Spleen (tissue), 11 donors: ENCODE measurements at regions not wholly inside any gene's neighbourhood (a gene's known extent, or its start where the extent isn't known, plus 50 kb on each side); places are given as distances from the start of the nearest gene placed in this dataset.
"Not testable (repeated sequence)": the region's sequence is repeated elsewhere in the genome, so short reads cannot be mapped to it uniquely, and the experiment has no call there.

Experiments used
- DNase-seq: peaks from one replicate; pipeline ENCODE4 v3.0.0-alpha.2; 2020
- H3K27ac ChIP-seq, 8 donors: fragments of 200-600 bp; sonication (generic) in 7 of 8; 1 replicate in 4 of 8; 2 replicates in 4 of 8; pipeline versions ENCODE4 v1.5.0 to v1.8.0; 2016 to 2021; ENCODE audit warnings: inconsistent platforms in 4 of 8, mild to moderate bottlenecking in 4 of 8, moderate library complexity in 1 of 8
- H3K27me3 ChIP-seq, 7 donors: fragments of 200-600 bp; sonication (generic) in 6 of 7; replicated peaks in 1 of 7; 1 replicate in 4 of 7; 2 replicates in 3 of 7; pipeline versions ENCODE4 v1.5.0 to v1.8.0; 2016 to 2021; ENCODE audit warnings: inconsistent platforms in 3 of 7, mild to moderate bottlenecking in 1 of 7
- H3K36me3 ChIP-seq, 6 donors: fragments of 200-600 bp; sonication (generic) in 5 of 6; 1 replicate in 4 of 6; 2 replicates in 2 of 6; pipeline versions ENCODE4 v1.5.0 to v1.8.0; 2016 to 2021; ENCODE audit warnings: inconsistent platforms in 2 of 6
- H3K4me1 ChIP-seq, 6 donors: fragments of 200-600 bp; sonication (generic) in 5 of 6; 1 replicate in 3 of 6; 2 replicates in 3 of 6; pipeline versions ENCODE4 v1.5.0 to v1.8.0; 2016 to 2021; ENCODE audit warnings: inconsistent platforms in 3 of 6
- H3K4me3 ChIP-seq, 8 donors: fragments of 200-600 bp; sonication (generic) in 7 of 8; 1 replicate in 4 of 8; 2 replicates in 4 of 8; pipeline versions ENCODE4 v1.5.0 to v1.8.0; 2016 to 2021; ENCODE audit warnings: inconsistent platforms in 4 of 8, mild to moderate bottlenecking in 4 of 8, moderate library complexity in 2 of 8
- H3K9me3 ChIP-seq, 8 donors: fragments of 200-600 bp; sonication (generic) in 7 of 8; 1 replicate in 4 of 8; 2 replicates in 4 of 8; pipeline versions ENCODE4 v1.5.0 to v1.8.0; 2016 to 2021; ENCODE audit warnings: inconsistent platforms in 4 of 8
- CTCF ChIP-seq, 11 experiments: fragments of 200-600 bp in 7 of 11; fragments of 450-650 bp in 4 of 11; sonication (generic) in 4 of 11; IDR thresholded peaks in 8 of 11; conservative IDR thresholded peaks in 3 of 11; 1 replicate in 7 of 11; 2 replicates in 4 of 11; pipeline versions ENCODE4 v1.4.0 to v1.8.0; 2016 to 2021; ENCODE audit warnings: antibody characterized with exemption in 11 of 11, inconsistent platforms in 4 of 11, mild to moderate bottlenecking in 1 of 11
- POLR2A ChIP-seq, 3 donors: fragments of 450-650 bp; IDR thresholded peaks; one replicate each; pipeline ENCODE4 v1.5.1; 2017; ENCODE audit warnings: antibody characterized with exemption in 3 of 3, mild to moderate bottlenecking in 1 of 3
- POLR2AphosphoS5 ChIP-seq, 3 donors: sonication (generic); formaldehyde crosslinking; IDR thresholded peaks; one replicate each; pipeline ENCODE4 v1.5.1; 2017; ENCODE audit warnings: antibody characterized with exemption in 3 of 3
- WGBS, 5 donors: extraction: QIAGEN DNeasy Blood & Tissue Kit in 3 of 5; methylation state at CpG; one replicate each; pipeline versions ENCODE4 v1.1.5 to v1.1.7; 2013 to 2018; 5-methylcytosine and 5-hydroxymethylcytosine counted together
- intact Hi-C: fragments of 100-400 bp; cut with DNase I; formaldehyde crosslinking; loops from one replicate; pipeline ENCODE4 v1.15.0; 2023; ENCODE audit warnings: low total_unique reads
- donor health status: healthy with polysubstance abuse.
- donor health status: DM: no; HTN: no; CAD: no; lungs with moderate emphysema.
- donor health status: DM: no; HTN: no; CAD: no.
- donor health status: Bipolar disorder and iron deficiency.
- donor health status: healthy.
- donor health status: DM: no; HTN: no; CAD: no.
- donor health status: DM: yes; HTN: yes; CAD: no.

- Histone ChIP-seq H3K27me3 (peaks cover 0 to 28% (median 0%) of the 10 kb centered on the region in 7 donors), H3K4me1 (no peaks in the 10 kb centered on the region), H3K27ac (no peak overlapping the region), H3K4me3 (no peak overlapping the region), H3K9me3 (peaks cover 0 to 4% (median 0%) of the 10 kb centered on the region in 8 donors), H3K36me3 (no peaks in the 10 kb centered on the region)
- DNase-seq: no peak
- intact Hi-C loops: no loop called here
- WGBS, 5 donors: 52 to 73% (median 63%) methylated on average over 1 of the region's 1 CpG
- TF ChIP-seq POLR2AphosphoS5 (IDR thresholded peaks at IDR 0.05) (no peak), POLR2A (IDR thresholded peaks at IDR 0.05) (no peak), CTCF (IDR thresholded peaks at IDR 0.05 in 8 of 11, conservative IDR thresholded peaks at IDR 0.05 in 3 of 11) (no peak)
These were observed 126.8 kb upstream of the NRXN3 start for GRCh38 chr14:78043349-78043748.

GRCh38 chr14:78048120-78048519 lies 122.1 kb upstream of the NRXN3 start:
- no peak for DNase-seq
- 23 to 40% (median 33%) methylated on average over 1 of the region's 1 CpG for WGBS, 5 donors
- no peaks in the 10 kb centered on the region for H3K4me1 ChIP-seq
- intact Hi-C loops: no loop called here
- no peak overlapping the region for H3K4me3 ChIP-seq
- no peak overlapping the region for H3K27ac ChIP-seq
- no peaks in the 10 kb centered on the region for H3K36me3 ChIP-seq
- peaks cover 0 to 18% (median 3%) of the 10 kb centered on the region in 8 donors for H3K9me3 ChIP-seq
- H3K27me3 ChIP-seq: peaks cover 0 to 16% (median 0%) of the 10 kb centered on the region in 7 donors
- TF ChIP-seq POLR2A (IDR thresholded peaks at IDR 0.05) (no peak), POLR2AphosphoS5 (IDR thresholded peaks at IDR 0.05) (no peak), CTCF (IDR thresholded peaks at IDR 0.05 in 8 of 11, conservative IDR thresholded peaks at IDR 0.05 in 3 of 11) (no peak)

GRCh38 chr14:78056890-78057289 lies 113.3 kb upstream of the NRXN3 start:
- H3K9me3 ChIP-seq: peaks cover 0 to 12% (median under 1%) of the 10 kb centered on the region in 8 donors
- DNase-seq, intact Hi-C loops, H3K4me3 ChIP-seq, H3K27ac ChIP-seq, H3K36me3 ChIP-seq, H3K27me3 ChIP-seq, H3K4me1 ChIP-seq: not testable (repeated sequence)
- 86 to 92% (median 91%) methylated on average over 2 of the region's 2 CpGs for WGBS, 5 donors

GRCh38 chr14:78070344-78070743 lies 99.8 kb upstream of the NRXN3 start:
- intact Hi-C loops: no loop called here

More at GRCh38 chr14:78070344-78070743, 99.8 kb upstream of the NRXN3 start:
- Histone ChIP-seq H3K27me3 (no peaks in the 10 kb centered on the region), H3K4me1 (no peaks in the 10 kb centered on the region), H3K4me3 (no peak overlapping the region), H3K36me3 (no peaks in the 10 kb centered on the region), H3K27ac (no peak overlapping the region), H3K9me3 (no peaks in the 10 kb centered on the region)
- no peak for TF ChIP-seq POLR2A (IDR thresholded peaks at IDR 0.05)
- TF ChIP-seq CTCF (IDR thresholded peaks at IDR 0.05 in 8 of 11, conservative IDR thresholded peaks at IDR 0.05 in 3 of 11): no peak
- TF ChIP-seq POLR2AphosphoS5 (IDR thresholded peaks at IDR 0.05): no peak
- 46 to 62% (median 58%) methylated on average over 1 of the region's 1 CpG for WGBS, 5 donors
- DNase-seq: no peak
